ENCODE measurements at regions not wholly inside any gene's neighbourhood (a gene's known extent, or its start where the extent isn't known, plus 50 kb on each side); places are given as distances from the start of the nearest gene placed in this dataset.

DNA sequence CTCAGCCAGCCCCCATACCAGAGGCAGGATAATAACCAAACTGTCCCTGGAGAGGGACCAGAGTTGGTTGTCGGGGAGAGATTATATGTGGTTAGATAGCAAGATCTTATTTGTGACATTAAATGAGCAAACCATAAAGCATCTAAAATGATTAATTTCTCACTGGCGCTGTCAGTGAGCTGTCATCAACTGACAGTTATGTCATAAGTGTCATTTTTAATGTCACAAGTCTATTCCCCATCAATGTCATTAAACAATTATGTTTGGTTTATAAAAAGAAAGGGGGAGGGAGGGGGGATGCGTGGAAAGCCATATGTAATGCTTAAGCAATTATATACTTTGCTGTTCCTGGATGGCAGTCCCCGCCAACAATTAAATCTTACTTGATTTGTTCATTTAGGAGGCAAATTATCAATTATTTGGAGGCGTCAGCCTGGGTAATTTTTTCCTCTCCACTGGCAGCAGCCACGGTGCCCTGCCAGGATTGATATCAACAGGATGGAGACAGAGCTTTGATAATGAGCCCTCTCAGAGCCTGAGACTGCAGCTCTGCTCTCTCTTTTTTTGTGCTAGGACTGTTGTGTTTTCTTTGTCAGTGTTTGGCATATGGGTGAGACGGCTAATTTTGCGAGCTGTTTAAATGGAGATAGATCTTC, 333.6 kb upstream of the CAMK1G start:
- DNase-seq = no peak

DNA sequence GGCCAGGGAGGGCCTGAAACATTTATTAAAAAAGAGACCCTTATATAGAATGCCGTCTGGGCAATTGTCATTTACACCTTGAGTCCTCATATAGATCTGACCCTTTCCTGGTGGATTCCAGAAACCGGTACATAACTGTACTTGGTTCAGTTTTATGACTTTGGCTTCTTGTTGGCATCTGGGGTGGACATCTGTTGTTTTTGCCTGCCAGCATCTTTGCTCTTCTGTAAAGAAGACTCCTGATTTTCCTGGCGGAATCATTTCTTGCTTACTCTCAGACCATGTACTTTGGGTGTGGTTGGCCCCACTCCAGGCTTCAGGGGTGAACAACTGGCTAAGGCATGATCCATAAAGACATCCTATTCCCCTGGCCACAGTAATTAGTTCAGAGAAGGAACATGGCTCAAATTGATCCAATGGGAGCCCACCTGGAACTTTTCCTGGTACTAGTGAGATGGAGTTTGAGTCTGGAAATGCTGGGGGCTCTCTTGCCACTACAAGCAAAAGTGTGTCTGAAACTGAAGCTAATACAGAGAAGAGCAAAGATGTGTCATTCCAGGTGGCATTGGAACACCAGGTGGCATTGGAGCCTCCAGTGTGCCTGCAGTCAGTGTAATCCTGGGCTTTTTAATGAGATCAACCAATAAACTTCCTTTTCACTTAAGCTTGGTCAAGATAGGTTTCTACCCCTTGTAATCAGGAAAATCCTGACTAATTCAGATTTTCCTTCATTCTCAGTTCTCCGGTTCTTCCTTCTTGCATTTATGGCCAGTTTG, 332.5 kb upstream of the CAMK1G start:
- DNase-seq = no peak

DNA sequence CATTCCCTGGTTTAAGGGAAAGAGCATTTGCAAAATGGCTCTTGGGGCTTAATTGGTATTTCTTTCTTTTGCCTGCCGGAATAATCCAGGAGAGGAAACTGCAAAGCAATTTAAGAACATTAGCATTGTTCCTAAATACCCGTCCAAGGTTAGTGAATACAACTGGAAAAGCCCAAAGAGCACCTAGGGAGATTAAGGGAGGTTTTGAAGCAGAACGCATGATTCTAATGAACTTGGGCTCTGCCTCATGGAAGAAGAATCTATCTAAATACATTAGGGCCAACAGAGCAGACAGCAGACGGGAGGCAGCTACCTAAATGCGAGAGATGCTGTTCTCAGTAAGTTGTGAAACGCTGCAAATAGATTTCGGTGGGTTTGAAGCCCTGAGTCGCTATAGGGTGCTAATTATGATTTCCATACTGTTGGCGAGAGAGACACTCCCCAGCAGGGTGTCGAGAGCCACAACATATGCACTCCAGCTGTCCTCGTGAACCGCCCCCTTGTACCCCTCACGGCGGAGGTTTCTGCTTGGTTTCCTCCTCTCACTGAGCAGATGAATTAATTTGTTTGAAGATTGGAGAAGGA, 326.7 kb upstream of the CAMK1G start:
- no peak for DNase-seq

DNA sequence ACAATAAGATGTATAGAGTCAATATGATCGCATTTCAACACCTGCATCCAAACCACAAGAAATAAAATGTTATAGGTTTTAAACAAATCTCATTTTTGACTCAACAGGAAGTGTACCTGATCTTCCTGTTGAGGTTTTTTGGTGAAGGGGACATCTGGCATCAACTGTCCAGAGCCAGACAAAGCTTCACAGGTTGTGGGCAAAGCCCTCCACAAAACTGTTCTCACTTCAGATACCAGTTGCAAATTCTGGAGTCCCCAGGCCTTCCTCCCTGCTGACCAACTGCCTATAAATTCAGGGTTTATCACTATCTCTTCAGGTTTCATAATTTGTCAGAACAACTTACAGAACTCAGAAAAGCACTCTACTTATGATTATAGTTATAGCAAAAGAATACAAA, 326.1 kb upstream of the CAMK1G start:
- no peak for DNase-seq

DNA sequence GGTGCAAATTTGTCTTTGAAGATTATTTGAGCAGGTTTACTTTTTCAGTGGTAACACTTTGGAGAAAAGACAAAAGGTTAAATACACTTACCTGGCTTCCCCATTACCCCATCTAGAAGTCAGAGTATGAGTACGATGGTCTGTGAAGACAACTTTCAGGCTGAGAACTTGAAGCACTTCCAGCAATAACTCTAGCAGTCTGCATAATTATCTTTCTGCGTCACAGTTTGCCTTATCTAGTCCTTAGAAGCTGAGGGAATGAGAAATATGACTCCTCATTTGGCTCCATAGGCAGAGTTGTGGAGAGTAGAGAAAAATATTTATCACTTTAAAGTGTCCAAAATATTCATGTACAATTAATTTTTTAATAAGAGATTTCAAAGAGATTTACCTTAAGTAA, 323.4 kb upstream of the CAMK1G start:
- DNase-seq = no peak

DNA sequence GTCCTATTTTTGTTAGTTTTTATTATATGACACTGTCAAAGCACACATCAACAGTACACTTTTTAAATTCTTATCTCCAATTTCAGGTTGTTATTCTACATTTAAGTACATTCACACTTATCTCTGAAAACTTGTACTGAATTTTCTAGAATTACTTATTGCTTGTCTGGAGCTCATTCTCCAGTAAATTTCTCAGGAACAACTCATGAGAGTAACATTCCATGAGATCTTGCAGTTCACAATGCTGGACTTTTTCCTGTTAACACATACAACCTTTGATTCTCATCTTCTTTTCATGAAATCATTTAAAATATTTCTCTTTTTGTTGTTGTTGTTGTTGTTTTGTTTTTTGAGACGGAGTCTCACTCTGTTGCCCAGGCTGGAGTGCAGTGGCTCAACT, 320.9 kb upstream of the CAMK1G start:
- no peak for DNase-seq

DNA sequence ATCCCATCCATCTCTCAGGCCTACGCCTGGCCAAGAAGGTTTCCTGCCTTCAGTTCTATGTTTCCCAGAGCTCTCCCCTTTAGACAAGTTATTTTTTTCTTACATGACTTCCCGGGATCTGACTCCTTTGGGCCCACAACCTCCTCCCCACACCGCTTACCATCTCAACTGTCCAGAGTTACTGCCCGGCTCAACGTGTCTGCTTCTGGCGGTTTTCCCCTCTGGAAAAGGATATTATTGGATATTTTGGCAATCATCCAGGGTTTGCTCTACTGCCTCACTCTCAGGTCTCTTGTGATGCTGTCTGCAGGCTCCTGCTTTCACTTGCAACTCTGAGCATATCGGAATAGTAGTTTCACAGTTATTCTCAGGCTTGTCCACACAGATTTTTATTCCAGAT, 318.2 kb upstream of the CAMK1G start:
- no peak for DNase-seq

DNA sequence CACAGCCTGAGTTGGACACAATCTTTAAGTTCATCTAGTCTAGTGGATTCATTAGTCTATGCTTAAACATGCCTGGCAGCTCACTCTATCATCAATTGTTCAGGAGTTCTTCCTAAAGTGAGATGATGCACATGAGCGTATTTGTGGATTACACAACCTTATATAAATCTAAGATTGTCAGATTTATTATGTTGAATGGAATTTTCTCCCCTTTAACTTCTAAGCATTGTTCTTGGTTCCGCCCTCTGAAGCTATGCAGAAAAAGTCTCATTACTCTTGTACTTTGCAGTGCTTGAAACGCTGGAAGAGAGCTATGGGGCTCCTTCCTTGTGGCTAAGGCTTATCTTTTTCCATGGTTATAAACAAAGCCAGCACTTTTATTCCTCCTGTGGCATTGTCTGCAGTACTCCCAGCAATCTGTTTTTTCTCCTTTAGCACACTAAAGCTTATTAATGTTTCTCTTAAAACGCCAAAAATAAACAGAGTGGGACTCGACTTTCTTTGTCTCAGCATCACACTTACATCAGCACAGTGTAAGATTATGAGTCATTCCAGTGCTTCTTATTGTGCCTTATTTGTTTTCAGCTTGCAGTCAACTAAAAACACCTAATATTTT, 316.8 kb upstream of the CAMK1G start:
- DNase-seq = no peak

DNA sequence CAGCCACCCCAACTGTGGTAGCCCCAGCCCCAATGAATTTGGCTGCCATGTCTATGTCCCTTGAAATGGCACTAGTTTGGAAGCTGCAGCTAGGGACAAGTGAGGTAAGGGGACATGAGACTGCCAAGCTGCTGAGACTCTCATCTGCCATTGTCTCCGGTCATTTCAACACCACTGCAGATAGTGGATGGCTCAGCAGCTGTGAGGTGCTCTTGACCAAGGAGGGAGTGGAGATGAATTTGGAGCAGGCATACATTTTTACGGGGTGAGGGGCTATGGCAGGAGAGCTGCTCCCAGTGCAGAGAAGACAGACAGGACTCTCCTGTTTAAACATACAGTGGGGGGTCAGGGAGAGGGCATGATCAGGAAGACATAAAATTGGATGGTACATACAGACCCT, 315.5 kb upstream of the CAMK1G start:
- DNase-seq = no peak

DNA sequence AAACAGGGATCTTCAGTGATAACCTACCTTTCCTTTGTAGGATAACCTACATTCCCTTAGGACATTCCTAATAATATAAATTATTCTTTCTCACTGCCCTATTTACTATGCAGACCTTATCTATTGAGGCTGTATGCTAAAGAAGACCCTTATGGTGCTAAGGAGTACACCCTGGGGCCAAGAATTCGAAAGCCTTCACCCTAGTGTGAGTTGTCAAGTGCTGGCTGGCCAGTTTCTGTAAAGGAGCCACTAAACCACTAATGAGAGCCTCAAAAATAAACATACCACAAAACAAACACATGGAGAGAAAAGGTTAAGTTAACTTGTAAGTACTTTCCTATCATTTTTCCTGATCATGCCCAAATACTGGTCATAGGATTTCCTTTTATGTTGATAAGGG, 315.0 kb upstream of the CAMK1G start:
- DNase-seq = no peak

DNA sequence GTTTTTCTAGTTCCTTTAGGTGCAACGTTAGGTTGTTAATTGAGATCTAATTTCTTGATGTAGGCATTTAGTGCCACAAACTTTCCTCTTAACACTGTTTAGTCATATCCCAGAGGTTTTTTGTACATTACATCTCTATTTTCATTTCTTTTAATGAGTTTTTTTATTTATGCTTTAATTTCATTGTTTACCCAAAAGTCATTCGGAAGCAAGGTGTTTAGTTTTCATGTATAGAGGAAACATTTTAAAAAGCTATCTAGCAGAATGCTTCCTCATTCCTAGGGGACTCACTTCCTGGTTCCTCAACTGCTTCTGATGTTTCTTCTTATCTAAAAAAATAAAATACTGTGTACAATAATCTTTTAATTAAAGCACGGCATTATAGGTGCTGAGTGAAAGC, 307.2 kb upstream of the CAMK1G start:
- no peak for DNase-seq

DNA sequence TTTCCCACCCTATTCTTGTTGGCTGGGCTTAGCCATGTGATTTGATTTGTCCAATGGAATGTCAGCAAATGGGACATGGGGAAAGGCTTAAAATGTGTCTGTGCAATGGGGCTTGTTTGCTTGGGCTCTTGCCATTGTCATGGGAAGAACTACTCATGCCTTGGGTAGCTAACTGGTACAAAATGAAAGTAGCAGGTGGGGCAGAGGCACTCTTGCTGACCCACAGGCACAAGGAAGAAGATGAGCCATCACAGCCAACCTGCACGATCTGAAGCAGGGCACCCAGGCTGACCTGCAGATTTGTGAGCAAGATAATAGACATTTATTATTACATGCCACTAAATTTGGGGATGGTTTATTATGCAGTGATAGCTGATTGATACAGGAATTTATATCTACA, 305.9 kb upstream of the CAMK1G start:
- DNase-seq = no peak

DNA sequence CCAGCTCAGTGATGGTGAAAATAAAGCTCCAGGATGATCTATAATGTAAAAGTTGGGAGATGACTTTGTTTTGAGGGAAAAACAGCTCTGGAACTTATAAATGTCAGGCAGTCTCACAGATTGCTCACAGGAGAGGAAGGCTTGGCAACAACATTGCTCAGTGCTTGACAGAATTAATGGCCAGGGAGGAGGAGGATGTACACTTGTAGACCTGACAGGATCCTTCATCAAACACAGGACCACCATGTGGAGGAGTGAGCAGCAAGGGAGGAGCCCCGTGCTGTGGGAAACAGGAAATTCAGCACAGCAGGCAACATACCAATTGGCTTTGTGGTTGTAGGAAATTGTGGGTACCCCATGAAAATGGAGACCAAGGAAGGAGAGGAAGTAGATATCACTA, 291.8 kb upstream of the CAMK1G start:
- DNase-seq = no peak

DNA sequence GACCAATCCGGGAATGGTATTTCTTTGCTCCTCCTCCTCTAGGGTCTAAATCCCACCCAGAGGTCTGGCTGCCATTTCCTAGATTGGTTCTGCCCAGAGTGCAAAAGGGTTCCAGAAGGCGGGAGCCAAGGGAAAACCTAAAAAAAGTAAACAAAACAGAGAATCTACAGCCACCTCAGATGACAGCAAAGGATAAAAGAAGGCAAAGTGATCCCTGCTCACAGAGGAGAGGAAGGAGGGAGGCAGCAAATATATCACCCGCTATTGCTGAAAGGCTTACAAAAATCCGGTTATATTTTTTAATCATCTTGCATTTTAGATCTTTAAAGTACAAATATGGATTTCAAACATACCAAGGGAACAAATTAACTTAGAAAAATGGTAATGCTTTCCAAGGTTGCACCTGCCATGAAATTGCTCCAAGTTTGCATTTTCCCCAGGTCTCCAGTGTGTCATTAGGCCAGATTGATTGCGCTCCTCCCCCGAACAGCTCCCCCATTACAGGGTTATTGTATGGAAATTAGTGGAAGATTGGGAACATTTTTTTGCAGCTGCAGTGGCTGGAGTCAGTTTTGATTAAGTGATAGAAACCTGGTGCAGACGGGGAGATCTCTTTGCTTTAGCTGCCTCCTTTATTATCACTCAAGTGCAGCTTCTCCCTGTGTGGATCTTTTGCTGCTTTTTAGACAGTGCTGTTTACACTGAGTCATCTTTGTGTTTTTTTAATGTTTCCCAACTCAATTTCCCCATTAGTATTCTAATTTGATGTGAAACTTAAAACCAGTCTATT, 280.5 kb upstream of the CAMK1G start:
- no peak for DNase-seq

DNA sequence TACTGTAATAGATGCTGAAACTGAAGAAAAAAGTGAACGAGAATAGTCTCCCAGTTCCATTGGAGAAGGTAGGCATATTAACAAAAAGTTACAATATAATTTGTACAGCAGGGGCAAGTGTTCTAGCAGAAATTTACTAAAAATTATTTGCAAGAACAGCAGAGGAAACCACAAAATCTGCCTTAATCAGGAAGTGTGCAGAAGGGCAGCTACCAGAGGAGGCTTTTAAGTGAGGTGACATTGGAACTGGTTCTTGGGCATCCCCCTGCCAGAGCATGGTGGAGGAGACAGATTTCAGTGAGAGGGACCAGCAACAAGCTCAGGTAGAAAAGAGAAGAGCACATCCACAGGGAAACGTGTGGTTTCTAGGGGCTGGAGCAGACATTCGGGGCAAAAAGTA, 279.3 kb upstream of the CAMK1G start:
- no peak for DNase-seq

DNA sequence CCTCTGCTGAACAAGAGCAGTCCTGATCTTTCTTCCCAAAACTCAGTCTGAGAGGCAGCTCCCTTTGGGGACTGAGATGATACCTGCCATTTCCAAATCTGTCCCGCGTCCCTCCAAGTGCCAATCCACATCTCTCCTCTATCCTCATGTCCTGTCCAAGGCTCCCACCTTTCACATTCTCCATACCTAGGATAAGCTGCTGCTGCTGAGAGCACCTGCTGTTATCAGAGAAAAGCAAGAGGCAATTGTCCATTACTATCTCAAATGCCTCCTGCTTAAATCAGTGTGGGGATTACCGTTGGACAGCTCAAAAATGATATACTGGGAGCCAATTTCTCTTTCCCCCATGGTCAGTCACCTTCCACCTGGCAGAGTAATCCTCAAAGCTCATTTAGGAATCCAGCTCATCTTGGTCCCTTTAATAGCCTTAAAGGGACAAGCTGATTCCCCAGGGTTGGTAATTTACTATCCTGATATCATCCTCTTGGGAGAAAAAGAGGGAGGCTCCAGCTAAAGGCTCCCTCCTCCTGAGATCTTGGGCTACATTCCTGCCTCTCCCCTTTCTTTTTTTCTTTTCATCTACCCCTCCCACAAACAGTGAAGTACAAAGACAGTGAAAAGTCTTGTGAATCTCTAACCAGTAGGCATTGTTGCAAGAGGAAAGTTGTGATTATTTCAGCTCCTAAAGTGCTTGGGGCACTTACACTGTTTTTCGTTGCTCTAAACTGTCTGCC, 278.1 kb upstream of the CAMK1G start:
- no peak for DNase-seq

DNA sequence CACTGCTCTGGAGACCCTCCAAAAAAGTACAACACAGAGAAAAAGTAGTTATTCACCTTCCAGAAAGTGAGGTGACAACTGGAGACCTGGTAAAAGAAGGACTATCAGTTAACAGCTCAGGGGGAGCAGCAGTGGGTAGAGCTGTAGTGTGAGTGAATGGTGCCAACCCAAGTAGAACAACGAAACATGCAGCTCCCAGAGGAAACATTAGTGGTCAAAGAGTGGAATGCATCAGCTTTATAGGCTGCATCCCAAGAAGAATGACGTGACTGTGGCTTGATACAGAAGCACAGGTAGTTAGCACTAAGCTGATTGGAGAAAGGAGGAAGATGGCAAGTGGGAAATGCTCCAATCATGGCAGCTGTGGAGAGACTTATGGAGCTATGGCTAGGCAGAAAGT, 275.7 kb upstream of the CAMK1G start:
- DNase-seq = no peak

DNA sequence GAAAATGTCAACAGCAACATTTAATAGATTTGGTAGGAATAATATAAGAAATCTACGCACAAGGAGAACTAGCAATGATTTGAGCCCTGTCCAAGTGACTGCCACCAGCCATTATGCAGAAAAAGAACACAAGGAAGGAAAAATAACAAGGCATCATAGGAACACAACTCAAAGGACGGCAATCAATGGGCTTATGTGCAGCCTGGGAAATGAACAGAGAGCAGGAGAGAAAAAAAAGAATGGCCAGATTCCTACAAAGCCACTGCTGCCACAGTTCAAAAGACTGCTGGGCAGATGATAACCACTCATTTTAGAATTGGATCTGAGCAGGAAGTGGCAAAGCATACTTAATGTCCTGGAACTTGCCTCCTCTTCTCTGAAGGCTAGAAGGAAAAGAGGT, 274.3 kb upstream of the CAMK1G start:
- no peak for DNase-seq

DNA sequence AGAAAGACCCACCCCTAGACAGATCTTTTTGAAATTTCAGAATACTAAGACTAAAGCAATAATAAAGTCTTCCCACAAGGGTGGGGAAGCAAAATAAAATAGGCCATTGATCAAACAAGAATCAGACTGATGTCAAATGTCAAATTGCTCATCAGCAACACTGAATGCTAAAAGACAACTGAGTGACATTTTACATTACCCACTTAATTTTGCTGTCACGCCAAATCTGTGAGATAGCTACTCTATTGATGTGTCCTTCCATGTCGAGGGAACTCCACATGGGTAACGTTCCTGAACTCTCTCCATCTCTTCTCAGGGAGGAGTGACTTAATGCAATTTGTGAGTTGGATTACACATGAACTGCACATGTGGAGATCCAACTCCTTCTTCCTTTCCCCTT, 271.7 kb upstream of the CAMK1G start:
- no peak for DNase-seq

DNA sequence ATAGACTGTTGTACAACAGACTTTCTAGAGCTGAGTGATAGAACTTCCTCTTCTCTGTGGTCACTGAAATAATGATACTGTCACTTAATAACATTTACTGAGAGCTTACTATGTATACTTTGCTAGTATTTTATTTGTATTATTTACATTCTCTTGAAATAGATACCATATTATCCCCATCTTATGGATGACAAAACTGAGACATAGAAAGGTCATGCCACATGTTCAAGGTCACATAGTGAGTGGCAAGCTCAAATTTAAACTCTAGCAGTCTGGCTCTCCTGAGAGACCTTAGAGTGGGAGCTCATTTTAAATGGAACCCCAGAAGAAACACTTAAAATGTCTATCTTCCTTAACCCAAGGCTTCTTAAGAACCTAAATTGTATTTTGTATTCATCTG, 266.6 kb upstream of the CAMK1G start:
- DNase-seq = no peak

DNA sequence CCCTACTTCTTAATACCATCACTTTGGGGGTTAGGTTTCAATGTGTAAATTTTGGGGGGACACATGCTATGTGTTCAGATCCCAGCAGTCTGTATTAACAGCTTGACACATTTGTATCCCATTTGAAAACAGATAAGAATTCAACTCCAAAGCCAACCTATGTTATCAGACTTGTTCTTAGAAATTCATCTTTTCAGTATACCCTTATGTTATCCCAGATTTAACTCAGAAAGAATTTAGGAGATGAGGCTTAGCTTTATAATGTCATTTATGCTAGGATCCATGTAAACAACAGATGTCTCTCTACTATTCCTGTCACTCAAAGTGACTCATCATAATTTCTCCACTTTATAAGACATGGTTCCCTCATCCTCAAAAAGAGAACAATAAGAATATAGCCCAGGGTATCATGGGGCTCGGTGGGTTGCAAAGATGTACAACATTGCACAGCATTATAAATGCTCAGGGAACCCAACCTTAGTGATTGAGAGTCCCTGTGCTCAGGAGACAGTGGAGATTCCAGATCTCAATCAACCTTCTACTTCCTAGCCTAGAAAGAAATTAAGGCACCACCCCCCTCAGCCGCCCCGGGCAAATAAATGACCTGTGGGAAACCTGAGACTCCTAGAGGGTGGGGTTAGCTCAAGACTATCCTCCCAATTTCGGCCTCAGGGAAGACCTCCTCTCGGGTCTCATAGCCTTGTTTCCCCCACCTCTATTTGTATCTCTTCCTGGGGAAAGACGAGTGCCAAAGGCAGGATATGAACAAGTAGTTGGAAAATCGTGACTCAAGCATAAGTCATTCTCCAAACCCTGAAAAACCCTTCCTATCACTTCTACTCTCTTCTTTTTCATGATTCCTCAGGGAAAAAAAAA, 265.1 kb upstream of the CAMK1G start:
- DNase-seq = no peak

DNA sequence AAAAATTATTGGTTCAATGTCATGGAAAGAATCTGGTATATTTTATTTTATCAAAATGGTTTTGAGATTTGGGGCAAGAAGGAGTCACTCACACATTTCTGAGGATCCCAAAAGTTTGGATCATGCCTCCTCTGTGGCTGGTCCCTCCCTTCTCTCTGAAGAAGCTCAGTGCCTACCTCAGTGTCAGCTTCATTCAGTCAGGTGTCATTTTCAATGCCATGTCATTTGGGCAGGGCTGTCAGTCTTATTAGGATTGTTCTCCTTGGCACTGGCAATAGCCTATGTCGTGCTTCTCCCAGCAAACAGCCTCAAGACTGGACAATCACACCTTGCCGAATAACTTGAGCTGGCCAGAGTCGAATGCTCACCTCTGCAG, 264.5 kb upstream of the CAMK1G start:
- no peak for DNase-seq

All from MV-4-11 (cell line).